ENCODE measurements at regions not wholly inside any gene's neighbourhood (a gene's known extent, or its start where the extent isn't known, plus 50 kb on each side); places are given as distances from the start of the nearest gene placed in this dataset.

DNA sequence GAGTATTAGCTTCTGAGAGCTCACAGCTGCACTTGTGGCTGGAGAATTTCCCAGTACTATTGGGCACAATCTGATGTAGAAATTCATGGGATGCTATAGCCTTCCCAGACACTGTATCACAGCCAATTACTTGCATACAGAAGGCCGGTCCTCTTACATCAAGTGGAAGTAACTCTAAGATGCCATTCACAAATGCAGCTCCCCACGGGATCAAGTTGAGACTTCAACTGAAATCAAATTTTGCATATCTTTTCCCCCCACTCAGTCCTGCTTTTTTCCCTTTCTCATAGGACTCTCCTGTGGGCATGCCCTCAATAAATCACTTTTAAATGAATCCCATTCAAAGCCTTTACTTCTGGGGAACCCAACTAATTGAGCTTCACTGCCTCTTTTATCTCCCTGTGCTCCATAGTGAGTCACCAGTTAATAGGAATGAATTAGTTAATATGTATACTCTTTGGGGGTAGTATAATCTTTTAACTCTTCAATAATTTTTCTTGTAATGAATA lies 1970.8 kb downstream of the OLFM4 start:
- TF ChIP-seq, protein P1, sequence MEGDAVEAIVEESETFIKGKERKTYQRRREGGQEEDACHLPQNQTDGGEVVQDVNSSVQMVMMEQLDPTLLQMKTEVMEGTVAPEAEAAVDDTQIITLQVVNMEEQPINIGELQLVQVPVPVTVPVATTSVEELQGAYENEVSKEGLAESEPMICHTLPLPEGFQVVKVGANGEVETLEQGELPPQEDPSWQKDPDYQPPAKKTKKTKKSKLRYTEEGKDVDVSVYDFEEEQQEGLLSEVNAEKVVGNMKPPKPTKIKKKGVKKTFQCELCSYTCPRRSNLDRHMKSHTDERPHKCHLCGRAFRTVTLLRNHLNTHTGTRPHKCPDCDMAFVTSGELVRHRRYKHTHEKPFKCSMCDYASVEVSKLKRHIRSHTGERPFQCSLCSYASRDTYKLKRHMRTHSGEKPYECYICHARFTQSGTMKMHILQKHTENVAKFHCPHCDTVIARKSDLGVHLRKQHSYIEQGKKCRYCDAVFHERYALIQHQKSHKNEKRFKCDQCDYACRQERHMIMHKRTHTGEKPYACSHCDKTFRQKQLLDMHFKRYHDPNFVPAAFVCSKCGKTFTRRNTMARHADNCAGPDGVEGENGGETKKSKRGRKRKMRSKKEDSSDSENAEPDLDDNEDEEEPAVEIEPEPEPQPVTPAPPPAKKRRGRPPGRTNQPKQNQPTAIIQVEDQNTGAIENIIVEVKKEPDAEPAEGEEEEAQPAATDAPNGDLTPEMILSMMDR (IDR thresholded peaks at IDR 0.05), result no peak
- no peak for TF ChIP-seq POLR2A (IDR thresholded peaks at IDR 0.05)
- TF ChIP-seq EP300 (IDR thresholded peaks at IDR 0.05), result no peak
- TF ChIP-seq POLR2AphosphoS5 (IDR thresholded peaks at IDR 0.05), result no peak

Measured in suprapubic skin (tissue), 4 donors.